Skeletal muscle cell (primary cell): ENCODE measurements at regions not wholly inside any gene's neighbourhood (a gene's known extent, or its start where the extent isn't known, plus 50 kb on each side); places are given as distances from the start of the nearest gene placed in this dataset.
A peak's percentile ranks its signal among the peaks of the same experiment; 100 is the strongest.

Experiments
- DNase-seq: peaks from one replicate; pipeline ENCODE4 v3.0.0-alpha.2; 2010; ENCODE audit warnings: low read depth
- H3K4me3 ChIP-seq: 2 replicates; pipeline ENCODE4 v1.5.1; 2011; ENCODE audit warnings: low read depth, mild to moderate bottlenecking, control low read depth, low read length, moderate library complexity

DNA sequence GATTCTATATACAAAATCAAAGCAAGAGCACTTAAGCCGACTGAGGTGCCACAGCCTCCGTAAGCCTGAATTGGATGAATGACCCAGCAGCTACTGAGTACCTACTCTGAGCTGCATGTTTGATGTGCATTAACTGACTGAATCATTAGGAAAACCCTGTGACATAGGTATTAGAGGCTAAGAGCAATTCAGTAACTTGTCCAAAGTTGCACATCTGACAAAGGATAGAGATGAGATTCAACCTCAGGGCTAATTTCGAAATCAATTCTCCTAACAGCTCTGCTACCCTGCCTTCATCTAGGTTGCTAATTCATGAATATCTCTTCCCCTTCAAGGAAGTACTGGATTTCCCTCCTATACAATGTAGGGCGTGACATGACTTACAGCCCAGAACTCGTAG, 89.1 kb upstream of the GLIS3 start:
- H3K4me3 ChIP-seq: no peak overlapping the region
- no peak for DNase-seq

DNA sequence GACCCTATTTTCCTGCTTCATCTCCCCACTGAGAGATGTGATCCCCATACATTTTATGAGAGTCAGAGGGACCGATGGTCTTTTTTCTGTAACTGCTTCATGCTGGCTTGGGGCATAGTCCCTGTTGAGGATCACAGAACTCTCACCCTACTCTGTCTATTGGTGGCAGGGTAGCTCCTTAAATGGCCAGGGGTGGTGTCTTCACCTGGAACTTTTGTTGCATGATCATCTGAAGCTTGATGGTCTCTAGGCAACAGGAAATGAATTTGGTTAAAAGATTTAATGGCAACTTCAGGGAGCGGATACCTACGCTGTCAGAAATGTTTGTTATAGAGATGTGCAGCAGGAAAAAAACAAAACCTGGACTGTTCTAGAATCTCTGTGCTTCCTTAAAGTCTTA, 87.0 kb upstream of the GLIS3 start:
- DNase-seq: no peak
- H3K4me3 ChIP-seq: no peak overlapping the region

- DNase-seq: no peak
- H3K4me3 ChIP-seq: no peak overlapping the region
Measured at GRCh38 chr9:4384750-4385149, 84.9 kb upstream of the GLIS3 start.

DNA sequence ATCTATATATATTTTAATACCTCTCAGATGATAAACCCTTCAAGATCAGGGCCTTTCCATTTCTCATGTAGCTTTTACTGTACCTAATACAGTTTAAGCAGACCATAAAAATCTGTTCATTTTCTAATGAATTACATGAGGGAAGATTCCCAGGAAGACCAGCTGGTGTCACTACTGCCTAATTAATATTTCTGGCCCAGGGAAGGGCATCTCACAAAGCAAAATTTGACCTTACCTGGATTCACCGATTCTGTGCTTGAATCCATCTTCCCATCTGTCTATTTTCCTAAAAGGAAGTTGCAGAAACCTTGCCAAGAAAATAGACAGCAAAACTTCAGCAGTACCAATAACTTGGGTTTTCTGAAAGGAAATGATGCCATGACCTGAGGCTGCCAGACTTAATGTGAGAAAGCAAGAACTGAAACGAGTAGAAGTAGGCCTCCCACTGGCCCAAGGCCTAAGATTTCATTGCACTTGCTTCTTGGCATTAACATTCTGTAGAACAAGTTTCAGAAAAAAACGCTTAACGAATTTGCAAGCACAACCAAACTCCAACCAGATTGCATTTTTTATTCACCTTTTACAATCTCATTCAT, 83.0 kb upstream of the GLIS3 start:
- no peak for DNase-seq
- H3K4me3 ChIP-seq: no peak overlapping the region

DNA sequence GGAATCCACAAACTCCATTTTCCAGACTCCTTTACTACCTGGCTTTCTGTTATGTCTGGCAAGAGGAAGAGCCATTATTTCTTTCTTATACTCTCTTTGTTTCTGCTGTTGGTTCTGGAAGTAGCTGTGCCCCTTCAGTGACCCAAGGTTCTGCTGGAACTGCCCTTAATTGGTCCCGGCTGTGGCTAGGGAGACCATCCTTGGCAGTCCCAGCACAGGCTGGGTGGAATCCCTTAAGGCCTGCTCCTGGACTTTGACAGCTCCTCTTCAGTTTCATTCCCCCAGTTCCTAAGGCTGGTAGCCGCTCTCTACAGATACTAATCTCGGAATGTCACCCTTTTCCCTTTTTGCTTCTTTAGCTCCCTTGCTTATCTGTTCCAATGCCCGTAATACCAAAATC, 81.9 kb upstream of the GLIS3 start:
- H3K4me3 ChIP-seq: no peak overlapping the region
- DNase-seq: no peak

- H3K4me3 ChIP-seq: no peak overlapping the region
- DNase-seq: no peak
Measured at GRCh38 chr9:4380406-4380805, 80.5 kb upstream of the GLIS3 start.

- peak; percentile 63 for DNase-seq
- H3K4me3 ChIP-seq: no peak overlapping the region
Measured at GRCh38 chr9:4375424-4376200, 75.7 kb upstream of the GLIS3 start.

DNA sequence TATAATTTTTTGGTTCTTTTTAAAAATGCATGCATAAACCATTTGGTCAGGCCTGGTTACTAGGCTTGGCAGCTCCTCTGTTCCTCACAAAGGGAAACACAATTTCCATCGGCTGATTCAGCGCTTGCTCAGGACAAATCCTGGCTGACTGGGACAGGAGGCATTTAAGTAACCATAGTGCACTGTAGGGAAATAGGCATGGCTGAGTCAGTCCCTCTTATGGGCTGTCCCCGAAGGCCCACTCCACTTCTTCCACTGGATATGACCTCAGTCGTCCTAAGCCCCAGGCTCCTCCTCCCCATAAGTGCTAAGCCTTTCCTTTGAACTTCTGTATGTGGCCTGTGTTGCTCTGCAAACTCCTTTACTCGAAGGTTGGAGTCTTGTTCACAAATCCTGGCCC, 71.2 kb upstream of the GLIS3 start:
- no peak overlapping the region for H3K4me3 ChIP-seq
- peak; percentile 90 for DNase-seq

- no peak for DNase-seq
- no peak overlapping the region for H3K4me3 ChIP-seq
Measured at GRCh38 chr9:4370501-4370900, 70.6 kb upstream of the GLIS3 start.

DNA sequence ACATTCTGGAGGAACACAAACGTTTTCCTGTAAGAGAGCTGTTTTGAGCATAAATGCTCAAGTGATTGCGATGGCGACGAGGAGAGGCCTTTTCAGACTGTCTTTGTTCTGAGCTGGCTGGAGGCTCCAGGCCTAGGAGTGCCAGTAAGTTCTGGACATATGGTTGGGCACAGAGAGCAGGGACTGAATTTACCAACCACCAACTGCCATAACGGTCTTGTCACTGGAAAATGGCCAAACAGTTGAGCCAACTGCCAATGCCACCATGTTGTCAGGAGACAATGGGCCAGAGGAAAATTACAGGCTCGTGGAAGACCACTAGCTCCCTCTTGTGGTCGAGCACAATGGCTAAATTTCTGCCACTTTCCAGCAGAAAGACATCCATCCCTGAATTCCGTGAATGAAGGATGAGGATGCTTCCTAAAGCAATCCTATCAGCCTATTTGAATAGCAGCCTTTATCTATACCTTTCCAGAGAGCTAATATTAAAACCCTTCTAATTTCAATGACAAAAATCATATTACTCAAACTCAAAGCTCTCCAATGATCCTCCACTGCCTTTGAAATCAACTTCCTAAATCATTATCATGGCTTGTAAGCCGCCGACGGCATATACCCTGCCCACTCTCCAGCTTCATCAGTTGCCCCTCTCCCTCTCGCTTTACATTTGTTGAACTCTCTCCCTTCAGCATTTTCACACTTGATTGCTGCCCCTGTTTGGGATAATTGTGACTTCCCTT, 66.9 kb upstream of the GLIS3 start:
- DNase-seq: peak; percentile 9
- H3K4me3 ChIP-seq: no peak overlapping the region

GRCh38 chr9:4365055-4365454, 65.2 kb upstream of the GLIS3 start:
- DNase-seq: no peak
- no peak overlapping the region for H3K4me3 ChIP-seq

GRCh38 chr9:4362281-4362680, 62.4 kb upstream of the GLIS3 start:
- no peak for DNase-seq

DNA sequence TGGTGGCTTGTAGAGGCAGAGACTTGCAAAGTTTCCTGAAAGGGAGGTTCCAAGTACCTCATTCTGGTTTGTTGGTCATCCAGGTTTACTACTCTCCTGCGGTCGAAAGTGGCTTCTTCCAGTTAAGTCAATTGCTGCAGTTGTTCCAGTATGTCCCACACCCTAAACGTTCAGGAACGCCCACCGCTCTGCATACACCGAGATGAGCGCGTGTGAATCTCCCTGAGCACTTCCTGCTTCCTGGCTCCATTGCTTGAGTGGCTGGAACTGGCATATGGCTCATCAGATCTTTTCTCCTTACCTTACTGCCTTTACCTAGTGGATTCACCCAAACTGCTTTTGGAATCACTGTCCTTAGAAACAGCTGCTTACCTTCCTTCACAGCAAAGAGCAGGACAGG, 59.1 kb upstream of the GLIS3 start:
- DNase-seq: no peak
- no peak overlapping the region for H3K4me3 ChIP-seq

More at GRCh38 chr9:4362281-4362680, 62.4 kb upstream of the GLIS3 start:
- no peak overlapping the region for H3K4me3 ChIP-seq

DNA sequence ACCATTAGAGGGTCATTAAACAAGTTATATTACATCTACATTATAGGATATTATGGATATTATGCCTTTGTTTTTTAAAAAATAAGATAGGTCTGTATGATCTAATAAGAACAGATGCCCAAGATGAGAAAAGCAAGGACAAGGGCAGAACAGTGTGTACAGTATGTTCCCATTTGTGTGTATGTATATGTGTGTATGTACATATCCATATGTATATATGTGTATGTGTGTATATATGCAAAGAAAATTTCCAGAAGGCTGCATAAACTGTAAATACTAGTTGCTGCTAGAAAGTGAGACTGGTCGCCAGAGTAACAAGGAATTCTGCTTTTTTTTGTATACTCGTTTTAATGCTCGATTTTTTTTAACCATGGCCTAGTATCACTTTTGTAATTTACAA, 58.1 kb upstream of the GLIS3 start:
- DNase-seq: no peak
- H3K4me3 ChIP-seq: no peak overlapping the region

- DNase-seq: no peak
Measured at GRCh38 chr9:4356306-4356705, 56.4 kb upstream of the GLIS3 start.

GRCh38 chr9:4353236-4353635, 53.4 kb upstream of the GLIS3 start:
- H3K4me3 ChIP-seq: no peak overlapping the region
- no peak for DNase-seq

More at GRCh38 chr9:4356306-4356705, 56.4 kb upstream of the GLIS3 start:
- no peak overlapping the region for H3K4me3 ChIP-seq

DNA sequence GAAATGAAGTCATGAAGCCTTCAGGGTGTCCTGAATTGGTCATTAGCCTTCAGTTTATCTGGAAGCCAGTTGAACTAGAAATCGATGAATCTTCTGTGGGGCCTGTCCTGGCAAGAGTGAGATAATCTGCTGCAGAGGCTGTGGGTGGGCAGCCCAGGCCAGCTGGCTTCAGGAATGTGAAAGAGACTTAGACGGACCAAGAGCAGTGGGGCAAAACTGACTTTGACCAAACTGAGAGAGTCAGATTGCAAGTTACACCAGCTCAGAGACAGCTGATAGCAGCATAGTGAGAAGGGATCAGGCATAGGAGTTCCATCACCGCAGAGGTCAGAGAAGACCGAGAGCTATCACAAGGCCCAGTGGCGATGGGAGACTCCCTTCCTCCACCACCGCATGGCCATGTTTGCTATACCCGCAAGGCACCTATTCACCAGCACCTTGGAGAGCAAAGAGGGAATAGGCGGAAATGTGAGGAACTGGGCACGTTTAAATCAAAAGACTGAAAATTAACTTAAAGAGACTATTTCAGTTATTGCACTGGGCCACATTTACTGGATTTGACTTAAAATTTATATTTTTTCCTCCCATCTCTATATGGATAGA, 50.0 kb upstream of the GLIS3 start:
- no peak overlapping the region for H3K4me3 ChIP-seq
- DNase-seq: no peak
